Naive thymus-derived CD4-positive, alpha-beta T cell (primary cell): ENCODE measurements at regions not wholly inside any gene's neighbourhood (a gene's known extent, or its start where the extent isn't known, plus 50 kb on each side); places are given as distances from the start of the nearest gene placed in this dataset.
A peak's percentile ranks its signal among the peaks of the same experiment; 100 is the strongest.

Experiments used
- ATAC-seq: fragments of 150-1000 bp; cut with Tn5 transposase; 2 replicates; pipeline ENCODE4 v1.10.0; 2021; ENCODE audit warnings: mild to moderate bottlenecking, moderate library complexity
- CTCF ChIA-PET: fragments of 350-600 bp; sonication (Branson Sonifier 250); formaldehyde crosslinking; loops from one replicate; lab custom pipeline; 2021; ENCODE audit warnings: antibody characterized with exemption; lab: Charles Lee
- POLR2A ChIA-PET: fragments of 350-600 bp; sonication (Branson Sonifier 250); formaldehyde crosslinking; loops from one replicate; lab custom pipeline; 2021; ENCODE audit warnings: antibody characterized with exemption, inconsistent platforms; lab: Charles Lee
- DNase-seq, 9 donors: peaks; one replicate each; pipeline versions ENCODE4 v3.0.0 to v3.0.0-alpha.2; 2020 to 2022; ENCODE audit warnings: mixed read lengths in 1 of 9
- H3K27ac ChIP-seq: one replicate; pipeline ENCODE4 v1.7.0; 2013; ENCODE audit warnings: mild to moderate bottlenecking, low read depth, low read length, moderate library complexity
- H3K27me3 ChIP-seq, 2 donors: one replicate each; pipeline ENCODE4 v1.7.0; 2013; ENCODE audit warnings: low read length in 2 of 2, mild to moderate bottlenecking in 2 of 2, moderate library complexity in 2 of 2; ENCODE audit not compliant: control insufficient read depth in 2 of 2, insufficient read depth in 2 of 2
- H3K36me3 ChIP-seq, 3 experiments: 1 replicate in 2 of 3; 2 replicates in 1 of 3; pipeline ENCODE4 v1.7.0; 2013; ENCODE audit warnings: low read length in 3 of 3, mild to moderate bottlenecking in 3 of 3, moderate library complexity in 1 of 3; ENCODE audit not compliant: insufficient read depth in 3 of 3, control insufficient read depth in 2 of 3
- H3K4me1 ChIP-seq, 2 donors: one replicate each; pipeline ENCODE4 v1.7.0; 2013; ENCODE audit warnings: low read length in 2 of 2, mild to moderate bottlenecking in 2 of 2, moderate library complexity in 1 of 2; ENCODE audit not compliant: control insufficient read depth in 2 of 2, insufficient read depth in 2 of 2
- H3K4me3 ChIP-seq: 2 replicates; pipeline ENCODE4 v1.7.0; 2013; ENCODE audit warnings: mild to moderate bottlenecking, low read length
- H3K9me3 ChIP-seq, 3 experiments: 1 replicate in 2 of 3; 2 replicates in 1 of 3; pipeline ENCODE4 v1.7.0; 2013; ENCODE audit warnings: low read length in 3 of 3; ENCODE audit not compliant: control insufficient read depth in 2 of 3
- H3K27ac Mint-ChIP-seq, 9 donors: one replicate each; pipeline ENCODE4 v1.8.0; 2020 to 2022; ENCODE audit warnings: mixed read lengths in 9 of 9, mild to moderate bottlenecking in 8 of 9, moderate library complexity in 5 of 9, inconsistent platforms in 2 of 9
- H3K27me3 Mint-ChIP-seq, 5 donors: one replicate each; pipeline ENCODE4 v1.8.0; 2021 to 2022; ENCODE audit warnings: mixed read lengths in 5 of 5, mild to moderate bottlenecking in 1 of 5
- H3K36me3 Mint-ChIP-seq, 5 donors: one replicate each; pipeline ENCODE4 v1.8.0; 2020 to 2022; ENCODE audit warnings: mixed read lengths in 5 of 5, mild to moderate bottlenecking in 3 of 5, inconsistent platforms in 1 of 5
- H3K4me1 Mint-ChIP-seq, 7 donors: one replicate each; pipeline ENCODE4 v1.8.0; 2020 to 2022; ENCODE audit warnings: mixed read lengths in 7 of 7, mild to moderate bottlenecking in 3 of 7, inconsistent platforms in 1 of 7
- H3K4me3 Mint-ChIP-seq, 10 donors: one replicate each; pipeline ENCODE4 v1.8.0; 2020 to 2022; ENCODE audit warnings: mild to moderate bottlenecking in 10 of 10, mixed read lengths in 10 of 10, moderate library complexity in 6 of 10, inconsistent platforms in 2 of 10
- H3K9me3 Mint-ChIP-seq, 11 donors: one replicate each; pipeline ENCODE4 v1.8.0; 2020 to 2022; ENCODE audit warnings: mixed read lengths in 11 of 11, mild to moderate bottlenecking in 4 of 11, inconsistent platforms in 1 of 11, moderate library complexity in 1 of 11
- intact Hi-C, 2 donors: fragments of 100-400 bp; cut with micrococcal nuclease; formaldehyde crosslinking; loops; one replicate each; pipeline ENCODE4 v1.15.1; 2023

DNA sequence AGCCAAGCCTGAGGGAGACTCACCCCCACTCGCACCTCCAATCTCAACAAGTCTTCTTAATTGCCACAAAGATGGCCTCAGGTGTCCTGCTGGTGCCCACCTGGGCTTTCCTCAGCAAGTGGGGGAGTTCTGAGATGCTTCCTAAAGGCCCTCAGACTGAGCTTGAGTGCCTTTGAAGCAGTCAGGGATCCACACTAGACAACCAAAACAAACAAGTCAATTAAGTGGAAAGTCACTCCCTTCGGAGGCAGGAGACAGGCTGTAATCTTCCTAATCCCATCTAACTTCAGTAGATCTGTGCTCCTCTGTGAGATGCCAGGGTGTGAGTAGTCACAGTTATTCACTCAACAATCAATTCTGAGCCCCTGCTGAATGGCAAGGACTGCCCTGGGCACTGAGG lies 68.3 kb upstream of the SERP2 start:
- H3K9me3 ChIP-seq, result no peaks in the 10 kb centered on the region
- H3K4me3 ChIP-seq, result no peak overlapping the region
- intact Hi-C loops, result no loop called here
- Mint-ChIP-seq H3K4me3 (peak overlapping the region in 2 of 10 donors; percentile 5 to 80), H3K4me1 (peaks cover 17 to 47% (median 37%) of the 10 kb centered on the region in 7 donors), H3K27ac (peak overlapping the region in 5 of 9 donors; percentile 10 to 87 (median 66)), H3K36me3 (peaks cover 0 to 7% (median 0%) of the 10 kb centered on the region in 5 donors), H3K27me3 (peaks cover 0 to 8% (median 2%) of the 10 kb centered on the region in 5 donors), H3K9me3 (peaks cover 0 to 8% (median 0%) of the 10 kb centered on the region in 11 donors)
- H3K36me3 ChIP-seq, result no peaks in the 10 kb centered on the region
- POLR2A ChIA-PET, result interaction anchor here (0.6 kb wide), 1 partner anchor 45 kb away, joined by 3 read pairs; no protein-coding TSS in a partner anchor
- no peak for DNase-seq
- no peaks in the 10 kb centered on the region for H3K27me3 ChIP-seq
- peaks cover 0 to 10% of the 10 kb centered on the region in 2 donors for H3K4me1 ChIP-seq
- H3K27ac ChIP-seq, result no peak overlapping the region
- CTCF ChIA-PET, result no interaction called here
- ATAC-seq, result no peak

DNA sequence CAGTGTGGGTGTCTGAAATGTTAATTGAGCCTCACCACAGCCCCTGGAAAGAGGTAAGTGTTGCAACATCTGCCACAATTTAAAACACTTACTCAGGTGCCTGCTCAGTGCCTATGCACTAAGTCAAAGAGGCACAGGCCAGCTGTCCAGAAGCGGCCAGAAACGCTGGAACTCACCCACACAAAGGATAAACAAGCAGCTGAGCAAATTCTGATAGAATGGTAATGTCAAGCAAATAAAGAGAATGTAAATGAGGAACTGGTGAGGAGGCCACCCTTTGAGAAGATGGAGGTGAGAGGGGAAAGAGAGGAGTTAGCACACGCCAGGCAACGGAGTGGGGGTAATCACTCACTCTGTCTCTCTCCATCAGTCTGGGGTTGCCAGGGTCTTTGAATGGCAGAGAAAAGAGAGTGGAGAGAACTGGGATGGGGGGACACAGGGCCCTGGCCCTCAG lies 67.7 kb upstream of the SERP2 start:
- peak overlapping the region in 7 of 9 donors; percentile 60 to 94 (median 81) for H3K27ac Mint-ChIP-seq
- peak overlapping the region in 8 of 10 donors; percentile 1 to 82 (median 63) for H3K4me3 Mint-ChIP-seq
- H3K36me3 Mint-ChIP-seq, result peaks cover 0 to 5% (median 0%) of the 10 kb centered on the region in 5 donors

DNA sequence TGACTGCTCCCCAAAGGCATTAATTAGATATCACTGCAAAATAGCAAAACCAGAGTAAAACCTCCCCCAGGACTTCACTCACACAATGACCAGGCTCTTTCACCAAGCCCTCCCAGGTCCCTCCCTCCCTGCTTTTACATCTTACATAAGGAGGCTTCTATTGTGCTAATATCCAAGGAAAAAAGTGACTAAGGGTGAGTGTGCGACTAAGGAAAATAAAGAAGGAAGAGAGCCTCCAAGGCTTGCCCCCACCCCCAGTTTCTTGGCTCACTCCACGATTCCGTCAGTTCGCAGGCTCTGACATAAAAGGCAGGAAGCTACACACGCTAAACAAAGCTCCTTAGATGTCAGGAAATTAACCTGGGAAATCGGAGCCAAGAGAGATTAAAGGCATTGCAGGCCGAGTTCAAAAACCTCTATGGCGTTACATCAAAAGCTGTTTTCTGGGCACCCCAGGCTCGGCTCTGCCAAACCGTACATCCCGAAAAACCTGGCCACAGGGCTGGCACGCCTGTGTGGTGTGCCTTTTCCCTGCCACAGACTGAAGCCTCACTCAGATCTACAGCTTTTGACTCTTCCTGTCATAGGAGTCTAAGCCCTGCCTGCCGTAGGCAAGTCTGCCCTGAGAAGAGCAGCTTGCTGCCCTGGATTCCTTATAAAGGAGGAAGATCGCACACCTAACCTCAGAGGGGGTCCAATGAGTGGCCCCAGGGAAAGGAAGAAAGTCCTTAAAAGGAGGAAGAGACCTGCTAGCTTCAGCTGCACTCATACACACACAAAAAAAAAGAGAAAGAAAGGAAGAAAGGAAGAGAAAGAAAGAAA lies 67.0 kb upstream of the SERP2 start:
- ATAC-seq (peak; percentile 57), DNase-seq (peak in 7 of 9 donors; percentile 16 to 52 (median 42))
- intact Hi-C loops, result no loop called here
- H3K4me3 Mint-ChIP-seq, result peak overlapping the region; percentile 32 to 85 (median 74)
- peaks cover 17 to 47% (median 37%) of the 10 kb centered on the region in 7 donors for H3K4me1 Mint-ChIP-seq
- H3K4me1 ChIP-seq, result peaks cover 0 to 10% of the 10 kb centered on the region in 2 donors
- H3K9me3 ChIP-seq, result no peaks in the 10 kb centered on the region
- H3K27ac Mint-ChIP-seq, result peak overlapping the region; percentile 34 to 94 (median 81)
- ChIA-PET POLR2A (interaction anchor here (0.9 kb wide), 1 partner anchor 28 kb away, joined by 3 read pairs; no protein-coding TSS in a partner anchor), CTCF (no interaction called here)
- peaks cover 0 to 8% (median 0%) of the 10 kb centered on the region in 5 donors for H3K27me3 Mint-ChIP-seq
- peak overlapping the region; percentile 21 for H3K27ac ChIP-seq
- no peaks in the 10 kb centered on the region for H3K27me3 ChIP-seq
- H3K36me3 Mint-ChIP-seq, result peaks cover 0 to 2% (median 0%) of the 10 kb centered on the region in 5 donors
- no peaks in the 10 kb centered on the region for H3K36me3 ChIP-seq
- H3K4me3 ChIP-seq, result peak overlapping the region; percentile 31
- H3K9me3 Mint-ChIP-seq, result peaks cover 0 to 4% (median 0%) of the 10 kb centered on the region in 11 donors

More for the DNA sequence above, 67.7 kb upstream of the SERP2 start:
- ATAC-seq, result no peak
- H3K27me3 Mint-ChIP-seq, result peaks cover 0 to 8% (median 0%) of the 10 kb centered on the region in 5 donors
- no peak overlapping the region for H3K27ac ChIP-seq
- peaks cover 0 to 6% (median 0%) of the 10 kb centered on the region in 11 donors for H3K9me3 Mint-ChIP-seq
- H3K9me3 ChIP-seq, result no peaks in the 10 kb centered on the region
- H3K4me3 ChIP-seq, result no peak overlapping the region
- intact Hi-C loops, result no loop called here
- no peaks in the 10 kb centered on the region for H3K36me3 ChIP-seq
- peaks cover 0 to 10% of the 10 kb centered on the region in 2 donors for H3K4me1 ChIP-seq
- POLR2A ChIA-PET, result interaction anchor here (0.6 kb wide), 1 partner anchor 45 kb away, joined by 3 read pairs; no protein-coding TSS in a partner anchor
- DNase-seq, result no peak
- CTCF ChIA-PET, result no interaction called here
- H3K27me3 ChIP-seq, result no peaks in the 10 kb centered on the region
- peaks cover 17 to 47% (median 37%) of the 10 kb centered on the region in 7 donors for H3K4me1 Mint-ChIP-seq

DNA sequence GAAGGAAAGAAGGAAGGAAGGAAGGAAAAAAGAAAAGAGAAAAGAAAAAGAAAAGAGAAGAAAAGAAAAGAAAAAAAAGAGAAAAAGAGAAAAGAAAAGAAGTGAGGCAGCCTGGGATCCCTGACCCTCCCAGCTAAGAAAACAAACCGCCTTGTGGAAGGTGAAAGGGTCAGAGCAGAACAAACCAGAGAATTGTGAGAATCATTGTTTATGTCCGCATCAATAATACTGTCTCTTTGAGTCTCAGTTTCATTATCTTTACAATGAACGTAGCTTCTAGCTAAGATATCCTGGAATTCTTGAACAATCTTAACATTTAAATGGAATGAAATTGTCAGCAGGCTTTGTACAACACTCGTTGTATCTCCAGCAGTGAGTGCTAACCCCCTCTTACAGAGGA lies 66.4 kb upstream of the SERP2 start:
- peak overlapping the region in 7 of 9 donors; percentile 76 to 94 (median 87) for H3K27ac Mint-ChIP-seq
- ChIA-PET POLR2A (interaction anchor here (0.9 kb wide), 1 partner anchor 29 kb away, joined by 3 read pairs; no protein-coding TSS in a partner anchor), CTCF (no interaction called here)
- H3K4me3 Mint-ChIP-seq, result peak overlapping the region in 6 of 10 donors; percentile 6 to 85 (median 76)
- H3K27ac ChIP-seq, result no peak overlapping the region
- H3K27me3 Mint-ChIP-seq, result peaks cover 0 to 8% (median 0%) of the 10 kb centered on the region in 5 donors
- no peaks in the 10 kb centered on the region for H3K36me3 ChIP-seq
- H3K9me3 Mint-ChIP-seq, result peaks cover 0 to 3% (median 0%) of the 10 kb centered on the region in 11 donors
- no peaks in the 10 kb centered on the region for H3K27me3 ChIP-seq
- DNase-seq (no peak), ATAC-seq (no peak)
- no peaks in the 10 kb centered on the region for H3K36me3 Mint-ChIP-seq
- peaks cover 0 to 10% of the 10 kb centered on the region in 2 donors for H3K4me1 ChIP-seq
- intact Hi-C loops, result no loop called here
- no peak overlapping the region for H3K4me3 ChIP-seq
- H3K4me1 Mint-ChIP-seq, result peaks cover 17 to 47% (median 37%) of the 10 kb centered on the region in 7 donors
- H3K9me3 ChIP-seq, result no peaks in the 10 kb centered on the region

DNA sequence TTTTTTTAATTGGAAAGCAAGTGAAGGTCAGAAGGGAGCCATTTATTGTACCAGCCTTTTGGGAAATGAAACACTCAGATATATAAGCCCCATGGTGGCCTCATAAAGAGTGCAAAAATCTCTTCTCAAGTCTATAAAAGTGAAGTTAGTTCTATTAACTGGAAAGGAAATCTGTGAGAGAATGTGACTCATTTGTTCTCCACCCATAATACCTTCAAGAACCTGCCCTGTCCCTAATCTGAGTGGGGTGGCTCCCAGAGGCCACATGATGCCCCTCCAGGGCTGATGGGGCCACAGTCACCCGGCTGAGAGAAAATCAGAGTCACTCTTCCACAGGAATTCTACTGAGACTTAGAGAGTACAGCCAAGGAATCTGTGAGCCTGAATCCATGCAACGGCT lies 65.8 kb upstream of the SERP2 start:
- ChIA-PET CTCF (no interaction called here), POLR2A (no interaction called here)
- intact Hi-C loops, result no loop called here
- DNase-seq (no peak), ATAC-seq (no peak)
- peaks cover 17 to 47% (median 37%) of the 10 kb centered on the region in 7 donors for H3K4me1 Mint-ChIP-seq
- H3K4me3 Mint-ChIP-seq, result peak overlapping the region in 1 of 10 donors; percentile 80
- H3K27ac Mint-ChIP-seq, result peak overlapping the region in 4 of 9 donors; percentile 47 to 87 (median 76)
- Histone ChIP-seq H3K4me1 (peaks cover 0 to 10% of the 10 kb centered on the region in 2 donors), H3K27me3 (no peaks in the 10 kb centered on the region), H3K9me3 (no peaks in the 10 kb centered on the region), H3K27ac (no peak overlapping the region), H3K36me3 (no peaks in the 10 kb centered on the region), H3K4me3 (no peak overlapping the region)
- peaks cover 0 to 8% (median 5%) of the 10 kb centered on the region in 5 donors for H3K27me3 Mint-ChIP-seq
- no peaks in the 10 kb centered on the region for H3K36me3 Mint-ChIP-seq
- H3K9me3 Mint-ChIP-seq, result peaks cover 0 to 3% (median 0%) of the 10 kb centered on the region in 11 donors

DNA sequence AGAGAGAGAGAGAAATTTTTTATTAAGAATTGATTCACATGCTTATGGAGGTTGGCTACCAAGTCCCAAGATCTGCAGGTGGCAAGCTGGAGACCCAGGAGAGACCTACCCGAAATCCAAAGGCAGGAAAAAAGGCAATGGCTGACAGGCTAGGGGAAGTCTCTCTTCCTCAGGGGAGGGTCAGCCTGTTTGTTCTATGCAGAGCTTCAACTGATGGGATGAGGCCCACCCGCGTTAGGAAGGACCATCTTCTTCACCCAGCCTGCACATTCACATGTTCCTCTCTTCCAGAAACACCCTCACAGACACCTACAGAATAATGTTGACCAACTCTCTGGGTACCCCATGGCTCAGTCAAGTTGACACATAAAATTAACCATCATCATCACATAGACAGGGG lies 65.3 kb upstream of the SERP2 start:
- ATAC-seq, result no peak
- POLR2A ChIA-PET, result no interaction called here
- peaks cover 0 to 11% (median 9%) of the 10 kb centered on the region in 5 donors for H3K27me3 Mint-ChIP-seq
- H3K36me3 Mint-ChIP-seq, result no peaks in the 10 kb centered on the region
- H3K9me3 Mint-ChIP-seq, result peaks cover 0 to 4% (median 0%) of the 10 kb centered on the region in 11 donors
- CTCF ChIA-PET, result no interaction called here
- intact Hi-C loops, result no loop called here
- H3K4me1 Mint-ChIP-seq, result peaks cover 17 to 47% (median 37%) of the 10 kb centered on the region in 7 donors
- no peaks in the 10 kb centered on the region for H3K9me3 ChIP-seq
- DNase-seq, result no peak
- no peak overlapping the region for H3K27ac ChIP-seq
- H3K4me3 ChIP-seq, result no peak overlapping the region
- no peaks in the 10 kb centered on the region for H3K36me3 ChIP-seq
- H3K4me3 Mint-ChIP-seq, result no peak overlapping the region
- no peaks in the 10 kb centered on the region for H3K27me3 ChIP-seq
- H3K27ac Mint-ChIP-seq, result peak overlapping the region in 1 of 9 donors; percentile 39
- H3K4me1 ChIP-seq, result peaks cover 0 to 10% of the 10 kb centered on the region in 2 donors
